ENCODE measurements at regions not wholly inside any gene's neighbourhood (a gene's known extent, or its start where the extent isn't known, plus 50 kb on each side); places are given as distances from the start of the nearest gene placed in this dataset.

DNA sequence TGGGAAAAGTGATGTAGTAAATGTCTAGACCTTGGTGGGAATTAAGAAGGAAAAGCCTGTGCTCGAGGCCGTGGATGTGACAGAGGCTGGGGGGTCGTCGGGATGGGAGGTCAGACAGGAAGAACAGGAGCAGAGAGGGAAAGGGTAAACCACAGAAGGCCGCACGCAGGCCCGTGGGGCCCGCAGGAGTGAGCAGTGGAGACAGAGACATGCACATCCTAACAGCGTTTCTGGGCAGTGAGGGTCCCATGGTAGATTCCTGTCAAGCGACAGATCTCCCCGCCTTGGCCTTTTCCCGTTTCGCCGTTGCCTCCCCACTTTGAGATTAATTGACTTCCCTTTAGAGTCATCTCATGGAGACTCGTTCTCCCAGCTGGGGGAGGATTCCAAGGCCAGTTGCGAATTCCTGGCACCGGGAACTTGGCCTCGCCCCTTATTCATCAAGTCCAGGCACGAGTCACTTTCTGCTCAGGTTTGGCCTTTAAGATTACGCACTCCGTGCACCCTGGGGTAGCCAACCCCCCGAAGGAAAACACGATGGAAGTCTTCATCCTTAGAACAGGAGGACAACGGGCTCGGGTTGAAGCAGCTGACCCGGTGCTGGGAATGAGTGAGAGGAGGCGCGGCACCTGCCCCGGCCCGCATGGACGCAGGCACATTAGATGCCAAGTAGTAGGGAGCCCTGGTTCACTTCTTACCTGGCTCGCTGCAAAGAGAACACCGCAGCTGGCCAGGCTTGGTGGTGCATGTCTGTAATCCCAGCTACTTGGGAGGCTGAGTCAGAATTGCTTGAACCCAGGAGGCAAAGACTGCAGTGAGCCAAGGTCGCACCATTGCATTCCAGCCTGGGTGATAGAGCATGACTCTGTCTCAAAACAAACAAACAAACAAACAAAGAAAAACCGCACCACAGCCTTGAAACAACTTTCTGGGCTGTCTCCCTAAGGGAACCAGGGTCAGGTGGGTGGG, 315.2 kb upstream of the SHH start (continued):
- TF ChIP-seq, protein P1, sequence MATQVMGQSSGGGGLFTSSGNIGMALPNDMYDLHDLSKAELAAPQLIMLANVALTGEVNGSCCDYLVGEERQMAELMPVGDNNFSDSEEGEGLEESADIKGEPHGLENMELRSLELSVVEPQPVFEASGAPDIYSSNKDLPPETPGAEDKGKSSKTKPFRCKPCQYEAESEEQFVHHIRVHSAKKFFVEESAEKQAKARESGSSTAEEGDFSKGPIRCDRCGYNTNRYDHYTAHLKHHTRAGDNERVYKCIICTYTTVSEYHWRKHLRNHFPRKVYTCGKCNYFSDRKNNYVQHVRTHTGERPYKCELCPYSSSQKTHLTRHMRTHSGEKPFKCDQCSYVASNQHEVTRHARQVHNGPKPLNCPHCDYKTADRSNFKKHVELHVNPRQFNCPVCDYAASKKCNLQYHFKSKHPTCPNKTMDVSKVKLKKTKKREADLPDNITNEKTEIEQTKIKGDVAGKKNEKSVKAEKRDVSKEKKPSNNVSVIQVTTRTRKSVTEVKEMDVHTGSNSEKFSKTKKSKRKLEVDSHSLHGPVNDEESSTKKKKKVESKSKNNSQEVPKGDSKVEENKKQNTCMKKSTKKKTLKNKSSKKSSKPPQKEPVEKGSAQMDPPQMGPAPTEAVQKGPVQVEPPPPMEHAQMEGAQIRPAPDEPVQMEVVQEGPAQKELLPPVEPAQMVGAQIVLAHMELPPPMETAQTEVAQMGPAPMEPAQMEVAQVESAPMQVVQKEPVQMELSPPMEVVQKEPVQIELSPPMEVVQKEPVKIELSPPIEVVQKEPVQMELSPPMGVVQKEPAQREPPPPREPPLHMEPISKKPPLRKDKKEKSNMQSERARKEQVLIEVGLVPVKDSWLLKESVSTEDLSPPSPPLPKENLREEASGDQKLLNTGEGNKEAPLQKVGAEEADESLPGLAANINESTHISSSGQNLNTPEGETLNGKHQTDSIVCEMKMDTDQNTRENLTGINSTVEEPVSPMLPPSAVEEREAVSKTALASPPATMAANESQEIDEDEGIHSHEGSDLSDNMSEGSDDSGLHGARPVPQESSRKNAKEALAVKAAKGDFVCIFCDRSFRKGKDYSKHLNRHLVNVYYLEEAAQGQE (IDR thresholded peaks at IDR 0.05): no peak
- TF ChIP-seq HNF4G (IDR thresholded peaks at IDR 0.05): no peak

DNA sequence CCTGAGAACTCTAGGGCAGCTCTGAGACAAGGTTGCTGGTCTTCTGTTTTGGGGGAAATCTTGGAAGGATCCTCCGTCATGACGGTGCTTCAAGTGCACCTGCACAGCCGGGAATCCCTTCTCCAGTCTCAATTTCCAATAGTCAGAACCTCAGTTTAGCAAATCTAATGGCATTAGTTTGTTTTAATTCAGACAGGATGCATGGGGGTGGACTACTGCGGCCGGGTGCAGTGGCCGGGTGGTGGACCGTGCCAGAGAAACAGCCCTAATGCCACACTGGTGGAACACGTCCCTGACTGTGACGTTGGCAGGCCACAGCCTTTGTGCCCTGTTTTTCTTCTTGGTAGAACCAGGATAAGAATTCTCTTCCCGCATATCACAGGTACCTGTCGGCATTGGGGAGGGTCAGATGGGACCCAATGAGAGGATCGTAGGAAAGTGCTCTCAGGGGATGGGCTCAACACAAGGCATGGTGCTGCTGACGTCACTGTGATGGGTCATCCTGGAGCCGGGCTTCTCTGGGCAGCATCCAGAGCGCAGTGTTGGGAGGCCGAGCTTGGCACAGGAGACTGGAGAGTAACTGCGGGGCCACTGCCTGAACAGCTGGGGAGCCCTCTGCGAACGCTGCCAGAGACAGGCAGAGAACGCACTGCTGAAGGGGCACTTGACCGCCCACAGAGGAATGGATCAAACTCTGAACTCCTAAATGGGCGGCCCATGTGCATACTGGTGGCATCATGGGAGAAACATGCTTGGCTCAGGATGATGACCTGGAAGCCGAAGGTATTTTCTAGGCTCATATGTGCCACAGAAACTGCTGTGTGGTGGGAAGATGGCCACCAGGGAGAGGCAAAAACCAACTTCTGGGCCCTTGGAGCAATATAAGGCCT, 313.8 kb upstream of the SHH start:
- Histone ChIP-seq H3K9me3 (ENCODE audit: control insufficient read depth in 4 of 4, low read length in 3 of 4) (no peaks in the 10 kb centered on the region), H3K27me3 (ENCODE audit: control insufficient read depth in 4 of 4, insufficient read depth in 4 of 4, low read length in 3 of 4) (no peaks in the 10 kb centered on the region), H3K27ac (ENCODE audit: low read depth in 1 of 2, low read length in 2 of 2) (no peak overlapping the region), H3K36me3 (ENCODE audit: control insufficient read depth in 4 of 4, insufficient read depth in 3 of 4, low read depth in 1 of 4, low read length in 3 of 4) (no peaks in the 10 kb centered on the region), H3K4me3 (ENCODE audit: low read depth in 1 of 3, low read length in 3 of 3) (no peak overlapping the region), H3K4me1 (ENCODE audit: control insufficient read depth in 4 of 4, insufficient read depth in 4 of 4, low read length in 3 of 4) (no peaks in the 10 kb centered on the region), H3K9ac (ENCODE audit: low read depth in 1 of 2, low read length in 2 of 2) (no peak overlapping the region)
- 95% methylated on average over 23 of the region's 23 CpGs for WGBS
- TF ChIP-seq GABPA (IDR thresholded peaks at IDR 0.05 in 1 of 2, conservative IDR thresholded peaks at IDR 0.05 in 1 of 2) (no peak), FOXA2 (IDR thresholded peaks at IDR 0.05) (no peak), HNF4A (conservative IDR thresholded peaks at IDR 0.05) (no peak), HNF4G (IDR thresholded peaks at IDR 0.05) (no peak), YY1 (IDR thresholded peaks at IDR 0.05) (no peak), RXRA (IDR thresholded peaks at IDR 0.05) (no peak), EGR1 (IDR thresholded peaks at IDR 0.05; ENCODE audit: low read depth in 2 of 2) (no peak), SP1 (IDR thresholded peaks at IDR 0.05) (no peak), TAF1 (conservative IDR thresholded peaks at IDR 0.05) (no peak)
- TF ChIP-seq, protein P2, sequence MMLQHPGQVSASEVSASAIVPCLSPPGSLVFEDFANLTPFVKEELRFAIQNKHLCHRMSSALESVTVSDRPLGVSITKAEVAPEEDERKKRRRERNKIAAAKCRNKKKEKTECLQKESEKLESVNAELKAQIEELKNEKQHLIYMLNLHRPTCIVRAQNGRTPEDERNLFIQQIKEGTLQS (IDR thresholded peaks at IDR 0.05): no peak
- TF ChIP-seq, protein P3, sequence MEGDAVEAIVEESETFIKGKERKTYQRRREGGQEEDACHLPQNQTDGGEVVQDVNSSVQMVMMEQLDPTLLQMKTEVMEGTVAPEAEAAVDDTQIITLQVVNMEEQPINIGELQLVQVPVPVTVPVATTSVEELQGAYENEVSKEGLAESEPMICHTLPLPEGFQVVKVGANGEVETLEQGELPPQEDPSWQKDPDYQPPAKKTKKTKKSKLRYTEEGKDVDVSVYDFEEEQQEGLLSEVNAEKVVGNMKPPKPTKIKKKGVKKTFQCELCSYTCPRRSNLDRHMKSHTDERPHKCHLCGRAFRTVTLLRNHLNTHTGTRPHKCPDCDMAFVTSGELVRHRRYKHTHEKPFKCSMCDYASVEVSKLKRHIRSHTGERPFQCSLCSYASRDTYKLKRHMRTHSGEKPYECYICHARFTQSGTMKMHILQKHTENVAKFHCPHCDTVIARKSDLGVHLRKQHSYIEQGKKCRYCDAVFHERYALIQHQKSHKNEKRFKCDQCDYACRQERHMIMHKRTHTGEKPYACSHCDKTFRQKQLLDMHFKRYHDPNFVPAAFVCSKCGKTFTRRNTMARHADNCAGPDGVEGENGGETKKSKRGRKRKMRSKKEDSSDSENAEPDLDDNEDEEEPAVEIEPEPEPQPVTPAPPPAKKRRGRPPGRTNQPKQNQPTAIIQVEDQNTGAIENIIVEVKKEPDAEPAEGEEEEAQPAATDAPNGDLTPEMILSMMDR (IDR thresholded peaks at IDR 0.05; ENCODE audit: low read depth, low read length, missing input control): no peak
- DNase-seq (ENCODE audit: low spot score): no peak
